ENCODE measurements at regions not wholly inside any gene's neighbourhood (a gene's known extent, or its start where the extent isn't known, plus 50 kb on each side); places are given as distances from the start of the nearest gene placed in this dataset.

- no peak for TF ChIP-seq CTCF (IDR thresholded peaks at IDR 0.05)
- no peak for TF ChIP-seq POLR2A (IDR thresholded peaks at IDR 0.05)
- no peak for TF ChIP-seq POLR2AphosphoS5 (IDR thresholded peaks at IDR 0.05)
- TF ChIP-seq EP300 (IDR thresholded peaks at IDR 0.05), result no peak
Observed at GRCh38 chr6:84892671-84893070, 128.3 kb upstream of the TBX18 start.

All from sigmoid colon (tissue), 4 donors.